ENCODE measurements at regions not wholly inside any gene's neighbourhood (a gene's known extent, or its start where the extent isn't known, plus 50 kb on each side); places are given as distances from the start of the nearest gene placed in this dataset.
A peak's percentile ranks its signal among the peaks of the same experiment; 100 is the strongest.

DNA sequence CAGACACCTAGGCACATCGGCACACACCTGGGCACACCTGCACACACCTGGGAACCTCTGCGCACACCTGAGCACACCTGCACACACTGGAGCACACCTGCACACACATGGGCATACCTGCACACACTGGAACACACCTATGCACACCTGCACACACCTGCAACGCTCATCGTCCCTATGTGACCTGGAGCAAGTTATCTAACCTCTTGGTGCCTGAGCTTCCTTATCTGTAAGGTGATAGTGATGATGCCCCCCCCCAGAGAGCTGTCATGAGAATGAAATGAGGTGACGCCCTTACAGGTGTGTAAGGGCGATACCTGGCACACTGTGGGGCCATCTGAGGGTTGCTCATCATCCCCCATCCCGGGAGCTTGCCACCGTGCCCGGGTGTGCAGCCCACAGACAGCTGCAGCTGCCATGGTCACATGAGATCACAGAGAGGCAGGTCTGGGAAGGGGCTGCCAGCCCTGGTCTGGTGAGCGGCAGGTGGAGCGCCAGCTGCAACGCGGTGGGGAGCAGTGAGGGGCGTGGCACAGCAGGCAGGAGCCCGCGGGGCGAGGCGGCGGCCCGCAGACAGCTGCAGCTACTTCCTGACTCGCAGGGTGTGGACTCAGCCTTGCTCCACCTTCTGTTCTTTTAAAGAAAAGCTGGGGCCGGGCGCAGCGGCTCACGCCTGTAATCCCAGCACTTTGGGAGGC is 59.9 kb upstream of the FBRSL1 start:
- H3K4me1 Mint-ChIP-seq: peaks cover 25% of the 10 kb centered on the region
- H3K4me3 Mint-ChIP-seq: peak overlapping the region; percentile 86
- peak; percentile 47 to 50 (median 48) for DNase-seq
- H3K27ac Mint-ChIP-seq: peak overlapping the region; percentile 81
- H3K27me3 Mint-ChIP-seq: no peaks in the 10 kb centered on the region
- peak; percentile 97 for ATAC-seq
- H3K9me3 ChIP-seq (ENCODE audit: control insufficient read depth, low read length, poor library complexity, severe bottlenecking): no peaks in the 10 kb centered on the region
- H3K36me3 Mint-ChIP-seq (ENCODE audit: low read depth): peaks cover 7% of the 10 kb centered on the region

DNA sequence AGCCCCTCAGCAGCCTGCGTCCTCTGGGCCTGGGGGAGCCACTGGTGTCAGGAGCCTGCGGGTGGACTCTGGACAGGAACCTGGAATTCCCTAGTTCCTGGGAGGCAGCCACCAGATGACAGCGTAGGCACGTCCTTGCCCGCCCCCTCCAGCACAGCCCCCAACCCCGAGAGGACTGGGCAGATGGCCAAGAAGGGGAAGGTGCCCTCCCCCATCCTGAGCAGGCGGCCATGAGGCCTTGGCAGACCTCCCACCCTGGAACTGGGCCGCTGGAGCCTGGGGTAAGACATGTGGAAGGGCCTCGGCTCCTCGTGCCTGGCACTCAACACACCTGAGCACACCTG is 60.4 kb upstream of the FBRSL1 start:
- H3K27me3 Mint-ChIP-seq: no peaks in the 10 kb centered on the region
- peak overlapping the region; percentile 86 for H3K4me3 Mint-ChIP-seq
- H3K9me3 ChIP-seq (ENCODE audit: control insufficient read depth, low read length, poor library complexity, severe bottlenecking): no peaks in the 10 kb centered on the region
- ATAC-seq (no peak), DNase-seq (no peak)
- peaks cover 22% of the 10 kb centered on the region for H3K4me1 Mint-ChIP-seq
- no peak overlapping the region for H3K27ac Mint-ChIP-seq
- peaks cover 4% of the 10 kb centered on the region for H3K36me3 Mint-ChIP-seq (ENCODE audit: low read depth)

DNA sequence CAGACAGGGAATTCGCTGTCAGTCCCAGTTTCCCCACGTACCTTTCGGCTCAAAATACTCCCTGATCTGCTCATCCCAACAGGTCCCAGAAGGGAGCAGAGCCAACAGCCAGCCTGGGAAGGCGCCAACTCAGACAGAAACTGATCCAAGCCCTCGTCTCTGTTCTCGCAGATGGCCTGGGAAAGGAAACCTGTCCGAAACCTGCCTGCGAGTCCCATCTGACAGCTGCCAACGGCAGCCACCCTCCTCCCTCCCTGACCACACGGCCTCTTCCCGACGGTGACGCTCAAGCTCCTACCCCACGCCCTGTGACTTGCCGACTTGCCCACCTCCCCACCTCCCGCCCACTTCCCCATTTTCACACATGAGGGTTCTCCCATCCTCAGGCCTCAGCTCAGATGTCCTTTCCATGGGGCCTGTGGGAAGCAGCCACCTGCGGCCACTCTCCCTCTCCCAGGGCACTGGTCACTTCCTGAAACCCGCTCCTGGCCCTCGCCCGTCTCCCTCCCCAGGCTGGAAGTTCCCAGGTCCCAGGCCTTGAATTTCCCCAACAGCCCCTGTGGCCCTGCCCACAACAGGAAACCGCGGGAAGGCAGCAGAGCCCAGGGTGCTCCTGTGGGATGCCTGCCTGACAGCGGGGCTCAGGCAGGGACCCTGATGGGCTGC is 60.9 kb upstream of the FBRSL1 start:
- H3K27me3 Mint-ChIP-seq: no peaks in the 10 kb centered on the region
- no peak overlapping the region for H3K27ac Mint-ChIP-seq
- DNase-seq: no peak
- peaks cover 18% of the 10 kb centered on the region for H3K4me1 Mint-ChIP-seq
- peak overlapping the region; percentile 72 for H3K4me3 Mint-ChIP-seq
- no peaks in the 10 kb centered on the region for H3K9me3 ChIP-seq (ENCODE audit: control insufficient read depth, low read length, poor library complexity, severe bottlenecking)
- H3K36me3 Mint-ChIP-seq (ENCODE audit: low read depth): peaks cover 4% of the 10 kb centered on the region
- ATAC-seq: no peak

DNA sequence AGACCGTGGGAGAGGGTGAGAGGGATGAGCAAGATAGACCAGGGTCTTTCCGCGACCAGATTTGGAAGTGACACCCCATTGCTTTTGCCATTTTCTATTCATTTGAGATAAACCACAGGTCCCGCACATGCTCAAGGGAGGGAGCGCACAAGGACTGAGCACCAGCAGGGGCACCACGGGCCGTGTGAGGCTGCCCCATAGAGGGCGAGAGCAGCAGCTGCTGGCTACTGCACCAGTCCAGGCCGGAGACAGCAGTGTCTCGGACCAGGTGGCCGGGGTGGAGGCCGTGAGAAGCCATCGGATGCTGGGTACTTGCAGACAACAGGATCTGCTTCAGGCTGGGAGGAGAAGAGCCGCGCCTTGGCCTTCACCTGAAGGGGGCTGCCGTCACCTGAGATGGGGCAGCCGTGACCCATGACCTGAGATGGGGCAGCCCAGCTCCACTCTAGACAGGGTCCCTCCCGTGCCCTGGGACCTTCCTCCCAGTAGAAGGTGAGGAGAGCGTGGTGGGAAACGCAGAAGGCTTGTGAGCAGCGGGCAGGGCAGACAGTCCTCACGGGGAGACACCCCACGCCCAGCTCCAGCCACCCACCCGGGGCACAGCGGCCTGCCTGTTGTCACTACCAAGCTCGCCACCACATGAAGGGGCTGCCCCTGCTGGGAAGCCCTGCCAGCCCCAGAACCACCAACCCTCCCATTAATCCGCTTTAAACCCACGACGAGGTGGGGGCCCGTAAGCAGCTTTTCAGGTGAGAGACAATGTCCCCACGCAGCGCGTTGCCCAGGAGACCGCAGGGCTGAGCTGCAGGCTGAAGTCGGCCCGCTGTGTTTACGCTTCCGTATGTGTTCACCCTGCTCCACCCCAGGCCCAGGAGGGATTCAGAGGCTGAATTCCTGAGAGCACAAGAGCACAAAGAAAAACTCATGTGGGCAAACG is 61.7 kb upstream of the FBRSL1 start:
- no peaks in the 10 kb centered on the region for H3K9me3 ChIP-seq (ENCODE audit: control insufficient read depth, low read length, poor library complexity, severe bottlenecking)
- no peak overlapping the region for H3K27ac Mint-ChIP-seq
- DNase-seq: no peak
- peak overlapping the region; percentile 72 for H3K4me3 Mint-ChIP-seq
- no peaks in the 10 kb centered on the region for H3K27me3 Mint-ChIP-seq
- peaks cover 4% of the 10 kb centered on the region for H3K36me3 Mint-ChIP-seq (ENCODE audit: low read depth)
- peaks cover 17% of the 10 kb centered on the region for H3K4me1 Mint-ChIP-seq
- no peak for ATAC-seq

DNA sequence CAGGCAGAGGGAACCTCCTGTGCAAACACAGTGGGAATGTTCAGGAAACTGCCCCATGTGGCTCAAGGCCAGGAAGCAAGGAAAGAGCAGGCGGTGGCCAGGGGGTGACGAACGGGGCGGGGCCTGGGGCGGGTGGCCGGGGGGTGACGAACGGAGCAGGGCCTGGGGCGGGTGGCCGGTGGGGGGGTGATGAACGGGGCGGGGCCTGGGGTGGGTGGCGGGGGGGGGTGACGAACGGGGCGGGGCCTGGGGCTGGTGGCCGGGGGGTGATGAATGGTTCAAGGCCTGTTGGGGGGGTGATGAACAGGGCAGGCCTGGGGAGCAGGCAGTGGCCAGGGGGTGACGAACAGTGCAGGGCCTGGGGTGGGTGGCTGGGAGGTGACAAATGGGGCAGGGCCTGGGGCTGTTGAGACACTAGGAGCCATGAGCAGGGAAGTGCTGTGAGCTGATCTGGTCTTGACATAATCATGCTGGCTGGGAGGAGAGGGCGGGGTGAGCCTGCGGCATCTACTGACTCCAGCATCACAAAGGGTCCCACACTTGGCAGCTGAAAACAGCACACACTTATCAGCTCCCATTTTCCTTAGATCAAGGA is 62.7 kb upstream of the FBRSL1 start:
- peaks cover 4% of the 10 kb centered on the region for H3K36me3 Mint-ChIP-seq (ENCODE audit: low read depth)
- H3K27me3 Mint-ChIP-seq: no peaks in the 10 kb centered on the region
- DNase-seq (no peak), ATAC-seq (no peak)
- H3K27ac Mint-ChIP-seq: no peak overlapping the region
- H3K4me1 Mint-ChIP-seq: peaks cover 18% of the 10 kb centered on the region
- H3K4me3 Mint-ChIP-seq: no peak overlapping the region
- no peaks in the 10 kb centered on the region for H3K9me3 ChIP-seq (ENCODE audit: control insufficient read depth, low read length, poor library complexity, severe bottlenecking)

DNA sequence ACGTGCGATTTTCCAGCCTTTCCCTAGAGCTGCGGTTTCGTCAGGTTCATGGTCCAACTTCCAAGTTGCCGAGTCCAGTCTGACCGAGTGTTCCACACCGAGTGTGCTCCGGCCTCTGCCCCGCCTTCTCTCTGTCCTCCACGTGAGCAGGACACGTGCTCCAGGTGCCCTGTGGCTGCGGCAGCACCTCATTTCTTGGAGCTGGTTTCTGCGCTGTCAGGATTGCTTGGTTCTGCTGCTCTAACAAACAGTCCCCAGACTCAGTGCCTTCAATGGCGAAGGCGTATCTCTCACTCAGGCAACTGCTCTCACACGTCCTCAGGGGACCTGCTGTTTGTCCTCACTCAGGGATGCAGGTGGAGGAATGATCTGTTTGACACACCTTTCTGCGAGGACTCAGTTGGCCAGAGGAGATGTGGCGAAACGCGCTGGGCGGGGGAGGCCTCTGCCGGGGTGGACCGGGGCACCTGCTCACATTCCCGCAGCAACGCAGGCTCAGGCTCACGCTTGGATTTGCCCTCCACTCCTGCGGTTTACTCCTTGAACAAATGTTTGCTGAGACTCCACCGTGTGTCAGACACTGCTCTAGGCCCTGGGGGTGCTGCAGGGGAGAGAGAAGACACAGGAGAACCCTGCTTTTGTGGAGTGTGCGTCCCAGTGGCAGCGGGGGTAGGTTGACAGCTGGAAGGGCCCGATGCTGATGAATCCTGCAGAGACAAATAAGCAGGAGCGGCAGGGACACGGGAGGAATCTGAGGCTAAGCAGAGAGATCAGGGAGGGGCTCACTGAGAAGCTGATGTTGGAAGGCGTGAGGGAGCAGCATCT is 63.4 kb upstream of the FBRSL1 start:
- no peak overlapping the region for H3K27ac Mint-ChIP-seq
- peaks cover 4% of the 10 kb centered on the region for H3K36me3 Mint-ChIP-seq (ENCODE audit: low read depth)
- DNase-seq (no peak), ATAC-seq (no peak)
- no peaks in the 10 kb centered on the region for H3K9me3 ChIP-seq (ENCODE audit: control insufficient read depth, low read length, poor library complexity, severe bottlenecking)
- H3K4me1 Mint-ChIP-seq: peaks cover 17% of the 10 kb centered on the region
- no peak overlapping the region for H3K4me3 Mint-ChIP-seq
- H3K27me3 Mint-ChIP-seq: no peaks in the 10 kb centered on the region

DNA sequence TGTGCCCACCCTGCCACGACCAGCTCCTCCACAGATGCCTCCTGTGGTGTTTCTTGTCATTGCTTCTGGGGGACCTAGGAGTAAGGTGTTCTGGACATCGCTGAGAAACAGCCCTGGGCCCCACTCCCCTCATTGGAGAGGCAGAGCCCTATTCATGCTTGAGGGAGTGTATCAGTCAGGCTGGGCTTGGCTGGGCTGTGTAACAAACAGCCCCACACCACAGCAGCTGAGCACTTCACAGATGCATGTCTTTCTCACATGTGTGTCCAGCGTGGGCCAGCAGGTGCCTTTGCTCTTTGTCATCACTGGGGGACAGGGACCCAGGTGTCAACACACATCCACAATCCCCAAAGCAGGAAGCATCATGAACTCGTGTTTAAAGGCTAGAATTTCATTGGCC is 65.1 kb upstream of the FBRSL1 start:
- Mint-ChIP-seq H3K27me3 (no peaks in the 10 kb centered on the region), H3K36me3 (ENCODE audit: low read depth) (peaks cover 4% of the 10 kb centered on the region), H3K27ac (no peak overlapping the region), H3K4me3 (no peak overlapping the region), H3K4me1 (peaks cover 11% of the 10 kb centered on the region)
- no peaks in the 10 kb centered on the region for H3K9me3 ChIP-seq (ENCODE audit: control insufficient read depth, low read length, poor library complexity, severe bottlenecking)
- ATAC-seq: no peak
- DNase-seq: no peak

DNA sequence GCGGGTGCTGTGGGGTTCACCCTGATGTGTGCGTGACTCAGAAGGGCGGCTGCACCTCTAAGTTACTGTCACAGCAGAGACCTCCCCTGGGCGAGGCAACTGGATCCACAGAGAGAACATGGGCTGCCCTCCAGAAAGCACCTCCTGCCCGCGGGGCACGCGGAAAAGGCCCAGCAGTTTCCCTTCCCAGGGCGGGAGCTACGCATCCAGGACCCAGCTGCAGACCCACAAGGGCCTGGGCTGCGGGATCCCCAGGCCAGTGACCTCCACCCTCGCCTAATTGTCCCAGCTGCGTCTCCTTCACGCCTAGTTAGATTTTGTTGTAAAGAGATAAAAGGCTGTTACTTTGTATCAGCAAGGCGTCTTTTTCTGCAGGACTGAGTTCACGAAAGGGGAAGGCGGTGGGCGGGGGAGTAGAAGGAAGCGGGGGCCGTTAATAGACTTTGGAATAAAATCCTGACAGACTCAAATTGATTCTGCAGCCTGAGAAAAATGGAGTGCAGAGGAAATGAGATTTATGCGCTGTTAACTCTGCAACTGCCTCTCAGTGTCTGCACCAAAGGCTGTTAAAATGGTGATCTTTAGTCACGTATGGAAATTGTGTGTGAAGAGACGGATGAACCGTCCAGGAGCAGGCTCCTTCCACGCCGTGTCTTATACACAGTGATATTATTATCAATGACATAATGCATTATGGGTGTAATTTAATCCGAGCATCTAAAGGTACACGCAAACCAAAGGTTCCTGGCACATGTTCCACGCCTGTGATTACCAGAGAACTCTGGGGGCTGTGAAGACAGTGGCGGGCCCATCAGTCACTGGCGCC is 65.9 kb upstream of the FBRSL1 start:
- no peaks in the 10 kb centered on the region for H3K27me3 Mint-ChIP-seq
- peak; percentile 21 for ATAC-seq

DNA sequence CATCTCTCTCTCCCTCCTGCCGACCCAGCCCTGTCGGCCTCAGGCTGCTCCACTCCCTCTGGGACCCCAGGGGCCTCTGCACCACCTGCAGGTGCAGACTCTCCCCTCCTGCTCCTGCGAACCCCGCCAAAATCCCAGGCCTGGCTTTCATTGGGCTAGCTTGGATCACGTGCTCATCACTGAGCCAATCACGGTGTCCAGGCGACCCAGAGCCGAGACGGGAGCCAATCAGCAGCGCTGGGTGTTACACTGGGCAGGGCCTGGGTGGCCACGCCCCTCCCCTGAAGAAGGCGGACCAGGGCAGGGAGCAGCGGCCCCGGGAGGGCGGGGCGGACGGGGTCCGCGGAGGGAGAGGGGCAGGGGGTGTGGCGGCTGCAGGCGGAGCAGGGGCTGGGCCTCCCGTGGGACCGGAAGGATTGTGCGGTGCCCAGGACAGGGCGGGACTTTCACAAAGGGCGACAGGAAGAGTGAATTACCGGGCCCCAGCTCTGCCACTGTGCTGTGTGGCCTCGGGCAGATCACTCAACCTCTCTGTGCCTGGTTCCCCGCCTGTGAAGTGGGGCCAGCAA is 66.6 kb upstream of the FBRSL1 start:
- peaks cover 4% of the 10 kb centered on the region for H3K36me3 Mint-ChIP-seq (ENCODE audit: low read depth)
- H3K4me1 Mint-ChIP-seq: peaks cover 14% of the 10 kb centered on the region
- DNase-seq (peak in 1 of 3 donors; percentile 23), ATAC-seq (peak; percentile 69)
- H3K27me3 Mint-ChIP-seq: no peaks in the 10 kb centered on the region
- H3K4me3 Mint-ChIP-seq: no peak overlapping the region
- no peak overlapping the region for H3K27ac Mint-ChIP-seq
- no peaks in the 10 kb centered on the region for H3K9me3 ChIP-seq (ENCODE audit: control insufficient read depth, low read length, poor library complexity, severe bottlenecking)

More for the DNA sequence above, 65.9 kb upstream of the FBRSL1 start:
- no peak for DNase-seq
- Mint-ChIP-seq H3K4me1 (peaks cover 11% of the 10 kb centered on the region), H3K36me3 (ENCODE audit: low read depth) (peaks cover 4% of the 10 kb centered on the region), H3K4me3 (no peak overlapping the region), H3K27ac (no peak overlapping the region)
- H3K9me3 ChIP-seq (ENCODE audit: control insufficient read depth, low read length, poor library complexity, severe bottlenecking): no peaks in the 10 kb centered on the region

DNA sequence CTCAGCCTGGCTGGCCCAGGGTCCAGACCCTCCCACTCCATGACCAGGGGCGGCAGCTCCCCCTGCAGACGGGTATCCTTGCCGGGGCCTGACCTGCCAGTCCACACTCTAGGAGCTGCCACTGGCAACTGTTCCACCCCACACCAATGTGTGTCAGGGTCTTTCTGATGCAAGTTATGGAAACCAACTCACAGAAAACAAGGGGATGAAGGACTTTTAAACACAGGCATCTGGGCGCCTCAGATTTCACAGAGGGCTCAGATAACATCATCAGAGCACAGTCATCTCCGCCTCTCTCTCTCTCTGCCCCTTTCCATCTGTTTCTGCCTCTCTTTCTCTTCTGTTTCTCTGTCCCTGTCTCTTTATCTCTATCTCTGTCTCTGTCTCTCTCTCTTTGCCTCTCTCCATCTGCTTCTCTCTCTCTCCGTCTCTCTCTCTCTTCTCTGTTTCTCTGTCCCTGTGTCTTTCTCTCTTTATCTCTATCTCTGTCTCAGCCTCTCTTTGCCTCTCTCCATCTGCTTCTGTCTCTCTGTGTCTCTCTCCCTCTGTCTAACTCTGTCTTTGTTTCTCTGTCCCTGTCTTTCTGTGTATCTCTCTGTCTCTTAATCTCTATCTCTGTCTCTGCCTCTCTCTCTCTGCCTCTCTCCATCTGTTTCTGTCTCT is 67.4 kb upstream of the FBRSL1 start:
- ATAC-seq: no peak
- no peaks in the 10 kb centered on the region for H3K27me3 Mint-ChIP-seq
- DNase-seq: no peak
- H3K4me1 Mint-ChIP-seq: peaks cover 14% of the 10 kb centered on the region
- no peak overlapping the region for H3K27ac Mint-ChIP-seq
- no peaks in the 10 kb centered on the region for H3K9me3 ChIP-seq (ENCODE audit: control insufficient read depth, low read length, poor library complexity, severe bottlenecking)
- peaks cover 4% of the 10 kb centered on the region for H3K36me3 Mint-ChIP-seq (ENCODE audit: low read depth)
- no peak overlapping the region for H3K4me3 Mint-ChIP-seq

DNA sequence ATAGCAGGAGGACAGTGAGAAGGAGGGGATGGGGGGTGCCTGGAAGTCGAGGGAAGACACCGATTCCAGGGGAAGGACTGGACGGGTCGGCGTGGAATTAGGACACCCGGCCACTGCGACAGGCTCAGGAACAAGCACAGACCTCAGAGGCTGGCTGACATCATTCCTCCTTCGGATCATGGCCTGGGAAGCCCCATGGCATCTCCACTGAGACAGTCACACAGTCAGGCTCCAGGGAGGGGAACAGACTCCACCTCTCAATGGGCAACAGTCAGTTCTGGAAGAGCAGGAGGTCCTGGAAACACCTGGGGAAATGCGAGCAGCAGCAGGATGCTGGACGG is 67.9 kb upstream of the FBRSL1 start:
- peaks cover 4% of the 10 kb centered on the region for H3K36me3 Mint-ChIP-seq (ENCODE audit: low read depth)
- peaks cover 13% of the 10 kb centered on the region for H3K4me1 Mint-ChIP-seq
- no peaks in the 10 kb centered on the region for H3K9me3 ChIP-seq (ENCODE audit: control insufficient read depth, low read length, poor library complexity, severe bottlenecking)
- DNase-seq (no peak), ATAC-seq (no peak)
- H3K4me3 Mint-ChIP-seq: no peak overlapping the region
- H3K27ac Mint-ChIP-seq: no peak overlapping the region
- no peaks in the 10 kb centered on the region for H3K27me3 Mint-ChIP-seq

Data from T-helper 17 cell (primary cell).